HL-60 (cell line): ENCODE measurements at regions not wholly inside any gene's neighbourhood (a gene's known extent, or its start where the extent isn't known, plus 50 kb on each side); places are given as distances from the start of the nearest gene placed in this dataset.

Experiments
- CTCF ChIP-seq: IDR thresholded peaks from one replicate; pipeline ENCODE4 v1.5.1; 2011; ENCODE audit warnings: low read length, control low read depth, inconsistent platforms; ENCODE audit not compliant: insufficient read depth
- POLR2AphosphoS5 ChIP-seq: IDR thresholded peaks from 2 replicates; pipeline ENCODE4 v1.6.1; 2012; ENCODE audit warnings: low read depth

GRCh38 chr9:89984214-89984613 lies 379.4 kb downstream of the GADD45G start:
- TF ChIP-seq CTCF, result no peak
- no peak for TF ChIP-seq POLR2AphosphoS5
